ENCODE measurements at regions not wholly inside any gene's neighbourhood (a gene's known extent, or its start where the extent isn't known, plus 50 kb on each side); places are given as distances from the start of the nearest gene placed in this dataset.

DNA sequence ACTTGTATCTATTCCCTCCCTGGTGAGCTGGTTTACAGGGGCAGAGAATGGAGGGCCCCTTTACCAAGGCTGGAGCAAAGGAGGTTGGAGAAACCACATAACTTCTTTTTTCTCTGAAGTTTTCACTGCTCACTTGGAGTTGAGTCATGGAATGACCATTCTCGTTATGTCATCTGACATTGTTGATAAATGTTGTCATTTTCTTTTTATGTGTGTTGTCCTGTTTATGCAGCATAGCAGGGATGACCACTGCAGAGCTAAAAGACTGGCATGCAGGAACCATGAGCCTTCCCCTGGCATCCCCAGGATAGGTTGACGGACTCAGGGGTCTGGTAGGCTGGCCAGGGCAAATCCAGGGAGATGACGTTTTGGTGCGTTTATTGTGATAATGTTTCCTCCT is 256.8 kb upstream of the DDHD1 start:
- TF ChIP-seq, protein P1, sequence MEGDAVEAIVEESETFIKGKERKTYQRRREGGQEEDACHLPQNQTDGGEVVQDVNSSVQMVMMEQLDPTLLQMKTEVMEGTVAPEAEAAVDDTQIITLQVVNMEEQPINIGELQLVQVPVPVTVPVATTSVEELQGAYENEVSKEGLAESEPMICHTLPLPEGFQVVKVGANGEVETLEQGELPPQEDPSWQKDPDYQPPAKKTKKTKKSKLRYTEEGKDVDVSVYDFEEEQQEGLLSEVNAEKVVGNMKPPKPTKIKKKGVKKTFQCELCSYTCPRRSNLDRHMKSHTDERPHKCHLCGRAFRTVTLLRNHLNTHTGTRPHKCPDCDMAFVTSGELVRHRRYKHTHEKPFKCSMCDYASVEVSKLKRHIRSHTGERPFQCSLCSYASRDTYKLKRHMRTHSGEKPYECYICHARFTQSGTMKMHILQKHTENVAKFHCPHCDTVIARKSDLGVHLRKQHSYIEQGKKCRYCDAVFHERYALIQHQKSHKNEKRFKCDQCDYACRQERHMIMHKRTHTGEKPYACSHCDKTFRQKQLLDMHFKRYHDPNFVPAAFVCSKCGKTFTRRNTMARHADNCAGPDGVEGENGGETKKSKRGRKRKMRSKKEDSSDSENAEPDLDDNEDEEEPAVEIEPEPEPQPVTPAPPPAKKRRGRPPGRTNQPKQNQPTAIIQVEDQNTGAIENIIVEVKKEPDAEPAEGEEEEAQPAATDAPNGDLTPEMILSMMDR (IDR thresholded peaks at IDR 0.05) = no peak
- no peak for TF ChIP-seq EP300 (IDR thresholded peaks at IDR 0.05)
- no peak for TF ChIP-seq POLR2AphosphoS5 (IDR thresholded peaks at IDR 0.05)
- no peak for TF ChIP-seq POLR2A (IDR thresholded peaks at IDR 0.05)
